Uterus (tissue), 3 donors: ENCODE measurements at regions not wholly inside any gene's neighbourhood (a gene's known extent, or its start where the extent isn't known, plus 50 kb on each side); places are given as distances from the start of the nearest gene placed in this dataset.

Experiments
- DNase-seq, 2 donors: peaks; one replicate each; pipeline ENCODE4 v3.0.0-alpha.2; 2019 to 2020
- H3K27ac ChIP-seq, 2 donors: fragments of 200-600 bp; sonication (generic); 1 replicate in 1 of 2; 2 replicates in 1 of 2; pipeline ENCODE4 v1.5.1; 2016 to 2018
- H3K27me3 ChIP-seq, 2 donors: fragments of 200-600 bp; sonication (generic); one replicate each; pipeline ENCODE4 v1.5.1; 2018 to 2019; ENCODE audit warnings: control low read depth in 1 of 2
- H3K36me3 ChIP-seq, 2 donors: fragments of 200-600 bp; sonication (generic); one replicate each; pipeline ENCODE4 v1.5.1; 2019; ENCODE audit warnings: control low read depth in 1 of 2
- H3K4me1 ChIP-seq, 2 donors: fragments of 200-600 bp; sonication (generic); one replicate each; pipeline ENCODE4 v1.5.1; 2018 to 2019; ENCODE audit warnings: control low read depth in 1 of 2
- H3K4me3 ChIP-seq, 2 donors: fragments of 200-600 bp; sonication (generic); 1 replicate in 1 of 2; 2 replicates in 1 of 2; pipeline ENCODE4 v1.5.1; 2018 to 2019; ENCODE audit warnings: mild to moderate bottlenecking in 1 of 2
- H3K9me3 ChIP-seq, 2 donors: fragments of 200-600 bp; sonication (generic); one replicate each; pipeline ENCODE4 v1.5.1; 2019; ENCODE audit warnings: control low read depth in 1 of 2
- POLR2A ChIP-seq, 2 donors: fragments of 450-650 bp; IDR thresholded peaks; one replicate each; pipeline ENCODE4 v1.6.1; 2016; ENCODE audit warnings: antibody characterized with exemption in 2 of 2, mild to moderate bottlenecking in 1 of 2, moderate library complexity in 1 of 2
- intact Hi-C: fragments of 100-400 bp; cut with DNase I; formaldehyde crosslinking; loops from one replicate; pipeline ENCODE4 v1.15.1; 2023; ENCODE audit warnings: low total_unique reads
- TF ChIP-seq, protein P1 (sequence below), 4 experiments: fragments of 200-600 bp in 2 of 4; fragments of 450-650 bp in 2 of 4; sonication (generic) in 2 of 4; IDR thresholded peaks; one replicate each; pipeline ENCODE4 v1.5.1; 2016 to 2019; ENCODE audit warnings: antibody characterized with exemption in 4 of 4, mild to moderate bottlenecking in 2 of 4, moderate library complexity in 1 of 4
- donor health status: DM: yes; HTN: yes; CAD: no.

DNA sequence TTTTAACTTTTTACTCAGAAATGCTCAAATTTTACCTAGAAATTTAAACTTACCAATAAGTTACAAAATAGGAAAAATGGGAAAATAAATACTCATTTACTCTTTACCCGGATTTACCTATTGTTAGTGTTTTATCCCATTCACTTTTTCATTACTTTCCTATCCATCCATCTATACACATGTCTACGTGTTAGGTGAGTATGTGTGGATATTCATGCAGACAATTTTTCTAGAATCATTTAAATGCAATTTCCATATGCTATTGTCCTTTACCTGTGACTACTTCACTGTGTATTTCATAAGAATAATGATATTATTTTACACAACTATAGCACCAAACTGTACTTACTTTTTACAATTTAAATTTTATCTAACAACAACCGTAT is 896.6 kb upstream of the INTU start:
- Histone ChIP-seq H3K4me3 (no peak overlapping the region), H3K27me3 (no peaks in the 10 kb centered on the region), H3K9me3 (no peaks in the 10 kb centered on the region), H3K4me1 (no peaks in the 10 kb centered on the region), H3K36me3 (no peaks in the 10 kb centered on the region), H3K27ac (no peak overlapping the region)
- no peak for DNase-seq
- intact Hi-C loops, result no loop called here
- no peak for TF ChIP-seq POLR2A (IDR thresholded peaks at IDR 0.05)
- TF ChIP-seq, protein P1, sequence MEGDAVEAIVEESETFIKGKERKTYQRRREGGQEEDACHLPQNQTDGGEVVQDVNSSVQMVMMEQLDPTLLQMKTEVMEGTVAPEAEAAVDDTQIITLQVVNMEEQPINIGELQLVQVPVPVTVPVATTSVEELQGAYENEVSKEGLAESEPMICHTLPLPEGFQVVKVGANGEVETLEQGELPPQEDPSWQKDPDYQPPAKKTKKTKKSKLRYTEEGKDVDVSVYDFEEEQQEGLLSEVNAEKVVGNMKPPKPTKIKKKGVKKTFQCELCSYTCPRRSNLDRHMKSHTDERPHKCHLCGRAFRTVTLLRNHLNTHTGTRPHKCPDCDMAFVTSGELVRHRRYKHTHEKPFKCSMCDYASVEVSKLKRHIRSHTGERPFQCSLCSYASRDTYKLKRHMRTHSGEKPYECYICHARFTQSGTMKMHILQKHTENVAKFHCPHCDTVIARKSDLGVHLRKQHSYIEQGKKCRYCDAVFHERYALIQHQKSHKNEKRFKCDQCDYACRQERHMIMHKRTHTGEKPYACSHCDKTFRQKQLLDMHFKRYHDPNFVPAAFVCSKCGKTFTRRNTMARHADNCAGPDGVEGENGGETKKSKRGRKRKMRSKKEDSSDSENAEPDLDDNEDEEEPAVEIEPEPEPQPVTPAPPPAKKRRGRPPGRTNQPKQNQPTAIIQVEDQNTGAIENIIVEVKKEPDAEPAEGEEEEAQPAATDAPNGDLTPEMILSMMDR (IDR thresholded peaks at IDR 0.05), result no peak

DNA sequence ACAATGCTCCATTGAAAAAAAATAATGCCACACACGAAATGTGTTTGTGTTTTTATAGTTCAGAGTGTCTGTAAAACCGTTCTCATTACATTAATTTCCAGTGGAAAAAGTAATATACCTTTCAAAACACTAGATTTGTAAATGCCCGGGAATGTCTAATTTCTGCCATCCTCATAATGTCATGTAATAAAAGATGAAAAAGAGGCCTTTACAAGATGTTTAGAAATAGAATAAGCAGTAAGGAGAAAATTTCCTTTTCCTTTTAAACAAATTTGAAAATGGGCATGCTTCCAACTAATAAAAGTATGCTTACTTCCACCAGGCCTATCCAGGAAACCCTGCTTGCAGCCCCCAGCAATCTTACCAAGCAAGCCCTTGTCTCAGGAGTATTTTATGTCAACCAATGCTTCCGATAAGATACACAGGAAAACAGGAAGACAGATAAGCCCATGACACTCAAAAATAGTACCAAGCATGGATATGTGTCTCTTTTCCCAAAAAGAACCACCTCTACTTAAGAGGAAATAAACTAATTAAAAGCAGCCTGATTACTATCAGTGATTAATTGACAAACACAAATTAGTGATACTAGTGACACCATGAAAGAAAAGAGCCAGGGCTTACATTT is 894.7 kb upstream of the INTU start:
- no peaks in the 10 kb centered on the region for H3K4me1 ChIP-seq
- TF ChIP-seq, protein P1 (IDR thresholded peaks at IDR 0.05), result no peak
- TF ChIP-seq POLR2A (IDR thresholded peaks at IDR 0.05), result no peak
- H3K27me3 ChIP-seq, result no peaks in the 10 kb centered on the region
- H3K4me3 ChIP-seq, result no peak overlapping the region
- no peak overlapping the region for H3K27ac ChIP-seq
- intact Hi-C loops, result no loop called here
- no peaks in the 10 kb centered on the region for H3K36me3 ChIP-seq
- no peak for DNase-seq
- H3K9me3 ChIP-seq, result no peaks in the 10 kb centered on the region

DNA sequence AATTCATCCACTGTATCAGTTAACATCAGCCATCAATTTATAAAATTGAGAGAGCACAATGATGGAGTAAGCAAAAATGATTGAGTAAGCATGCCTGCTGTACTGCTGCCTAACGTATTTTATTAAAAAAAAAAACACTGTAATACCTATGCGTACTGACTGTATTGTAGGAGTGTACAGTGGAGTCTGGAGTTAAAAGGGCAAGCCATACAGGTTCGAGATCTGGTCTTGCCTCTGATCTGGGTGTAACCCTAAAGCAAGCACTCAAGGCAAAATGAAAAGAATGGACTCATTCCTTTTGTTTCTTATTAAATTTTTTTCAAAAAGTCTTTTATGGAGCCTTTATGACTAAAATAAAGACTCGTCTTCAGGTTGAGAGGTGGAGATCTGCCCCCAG is 894.2 kb upstream of the INTU start:
- intact Hi-C loops, result no loop called here
- no peaks in the 10 kb centered on the region for H3K9me3 ChIP-seq
- no peaks in the 10 kb centered on the region for H3K4me1 ChIP-seq
- no peak overlapping the region for H3K27ac ChIP-seq
- H3K4me3 ChIP-seq, result no peak overlapping the region
- H3K36me3 ChIP-seq, result no peaks in the 10 kb centered on the region
- TF ChIP-seq POLR2A (IDR thresholded peaks at IDR 0.05), result no peak
- TF ChIP-seq, protein P1 (IDR thresholded peaks at IDR 0.05), result no peak
- no peaks in the 10 kb centered on the region for H3K27me3 ChIP-seq
- no peak for DNase-seq

DNA sequence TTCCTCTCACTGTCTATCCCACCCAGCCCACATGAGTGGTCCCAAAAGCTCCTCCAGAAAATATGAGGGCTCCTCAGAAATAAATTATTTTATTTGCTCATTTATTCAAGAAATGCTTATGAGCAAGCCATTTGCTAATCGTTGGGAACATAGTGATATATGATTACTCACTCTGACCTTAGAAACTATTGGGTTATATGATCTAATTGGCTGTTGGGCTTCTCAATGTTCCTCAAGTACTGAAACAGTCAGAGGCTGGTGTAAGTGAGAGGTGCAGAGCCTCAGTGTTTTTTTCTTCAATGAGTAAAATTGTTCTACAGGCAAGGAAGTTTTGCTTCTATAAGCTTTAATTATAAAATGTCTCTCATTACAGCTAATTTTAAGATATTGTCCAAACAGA is 893.8 kb upstream of the INTU start:
- H3K9me3 ChIP-seq, result no peaks in the 10 kb centered on the region
- intact Hi-C loops, result no loop called here
- no peaks in the 10 kb centered on the region for H3K4me1 ChIP-seq
- no peaks in the 10 kb centered on the region for H3K27me3 ChIP-seq
- H3K36me3 ChIP-seq, result no peaks in the 10 kb centered on the region
- no peak overlapping the region for H3K4me3 ChIP-seq
- no peak for DNase-seq
- no peak overlapping the region for H3K27ac ChIP-seq
- TF ChIP-seq POLR2A (IDR thresholded peaks at IDR 0.05), result no peak
- TF ChIP-seq, protein P1 (IDR thresholded peaks at IDR 0.05), result no peak

DNA sequence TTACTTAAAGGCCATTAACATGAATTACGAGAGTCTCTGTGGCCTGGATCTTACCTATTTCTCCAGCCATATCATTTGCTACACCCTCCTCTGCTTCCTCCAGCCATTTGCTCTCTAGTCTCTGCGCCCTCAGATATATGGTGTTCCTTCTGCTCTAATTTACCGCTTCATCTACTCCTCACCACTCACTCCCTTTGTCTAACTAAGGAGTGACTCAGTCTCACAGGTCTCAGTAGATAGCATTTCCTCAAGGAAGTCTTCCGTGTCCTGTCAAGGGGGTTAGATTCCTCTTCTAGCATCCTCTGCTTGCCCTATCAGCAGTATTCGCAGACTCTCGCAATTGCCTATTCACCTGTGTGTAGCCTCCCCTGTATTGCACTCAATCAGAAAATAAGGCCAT is 892.1 kb upstream of the INTU start:
- H3K9me3 ChIP-seq, result no peaks in the 10 kb centered on the region
- no peak overlapping the region for H3K4me3 ChIP-seq
- TF ChIP-seq POLR2A (IDR thresholded peaks at IDR 0.05), result no peak
- TF ChIP-seq, protein P1 (IDR thresholded peaks at IDR 0.05), result no peak
- no peaks in the 10 kb centered on the region for H3K4me1 ChIP-seq
- no peak for DNase-seq
- no peak overlapping the region for H3K27ac ChIP-seq
- intact Hi-C loops, result no loop called here
- H3K27me3 ChIP-seq, result no peaks in the 10 kb centered on the region
- no peaks in the 10 kb centered on the region for H3K36me3 ChIP-seq
